ENCODE measurements at regions not wholly inside any gene's neighbourhood (a gene's known extent, or its start where the extent isn't known, plus 50 kb on each side); places are given as distances from the start of the nearest gene placed in this dataset.
A peak's percentile ranks its signal among the peaks of the same experiment; 100 is the strongest.

- DNase-seq (ENCODE audit: low spot score): no peak
These were observed 300.8 kb upstream of the STXBP5 start for GRCh38 chr6:146903451-146903850.

DNA sequence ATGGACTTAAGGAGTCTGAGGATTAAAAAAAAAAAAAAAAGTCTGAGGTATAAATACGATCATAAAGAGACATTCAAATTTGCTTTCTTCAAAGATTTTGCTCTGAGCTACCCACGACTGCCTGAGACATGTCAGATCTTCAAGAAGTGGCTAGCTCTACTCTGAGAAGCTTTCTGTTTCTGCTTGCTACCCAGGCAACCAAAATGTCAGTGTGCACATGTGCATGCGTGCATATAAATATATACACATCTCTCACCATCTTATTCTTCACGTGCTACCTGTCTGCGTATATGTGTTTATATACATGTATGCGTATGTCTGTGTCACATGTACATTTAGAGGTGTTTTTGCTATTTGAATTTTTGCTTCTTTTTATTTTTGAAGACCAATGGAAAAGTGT, 299.6 kb upstream of the STXBP5 start:
- no peak for DNase-seq (ENCODE audit: low spot score)

GRCh38 chr6:146905181-146905704, 299.0 kb upstream of the STXBP5 start:
- peak; percentile 71 for DNase-seq (ENCODE audit: low spot score)

GRCh38 chr6:146908786-146909185, 295.4 kb upstream of the STXBP5 start:
- no peak for DNase-seq (ENCODE audit: low spot score)

DNA sequence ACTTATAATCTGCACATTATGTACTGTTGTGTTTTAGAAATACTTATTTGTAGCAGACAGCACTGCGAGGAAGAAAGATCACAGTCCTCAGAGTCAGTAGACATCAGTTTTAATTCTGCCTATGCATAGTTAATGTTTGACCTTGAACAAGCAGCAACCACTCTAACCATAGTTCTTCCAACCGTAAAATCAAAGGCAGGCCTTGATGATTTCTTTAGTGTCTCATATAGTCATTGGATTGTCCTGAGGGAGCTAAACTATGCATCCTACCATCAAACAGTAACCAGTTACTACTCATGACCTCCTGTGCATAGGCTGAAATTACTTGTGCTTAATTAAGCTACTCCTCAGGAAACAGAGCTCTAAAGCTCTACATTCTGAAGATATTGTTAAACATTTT, 294.8 kb upstream of the STXBP5 start:
- no peak for DNase-seq (ENCODE audit: low spot score)

DNA sequence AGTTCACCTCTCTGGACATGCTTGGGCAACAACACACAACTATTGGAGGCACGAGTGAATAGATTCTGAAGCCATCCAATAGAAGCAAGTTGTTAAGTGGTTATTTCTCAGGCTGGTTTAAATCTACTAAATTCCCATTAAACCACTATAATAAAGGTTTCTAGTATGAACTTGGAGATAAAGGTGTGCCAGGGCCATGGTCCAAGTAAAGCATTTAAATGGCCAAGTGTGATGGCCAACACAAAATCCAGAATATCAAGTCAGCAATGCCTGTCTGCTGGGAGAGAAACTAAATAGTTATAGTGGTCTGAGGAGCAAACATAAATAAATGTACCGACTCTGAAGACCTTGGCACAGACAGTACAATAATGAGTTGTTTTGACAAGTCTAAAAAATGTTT, 294.3 kb upstream of the STXBP5 start:
- DNase-seq (ENCODE audit: low spot score): no peak

- no peak for DNase-seq (ENCODE audit: low spot score)
These were observed 293.6 kb upstream of the STXBP5 start for GRCh38 chr6:146910611-146911010.

- DNase-seq (ENCODE audit: low spot score): no peak
These were observed 292.5 kb upstream of the STXBP5 start for GRCh38 chr6:146911635-146912215.

DNA sequence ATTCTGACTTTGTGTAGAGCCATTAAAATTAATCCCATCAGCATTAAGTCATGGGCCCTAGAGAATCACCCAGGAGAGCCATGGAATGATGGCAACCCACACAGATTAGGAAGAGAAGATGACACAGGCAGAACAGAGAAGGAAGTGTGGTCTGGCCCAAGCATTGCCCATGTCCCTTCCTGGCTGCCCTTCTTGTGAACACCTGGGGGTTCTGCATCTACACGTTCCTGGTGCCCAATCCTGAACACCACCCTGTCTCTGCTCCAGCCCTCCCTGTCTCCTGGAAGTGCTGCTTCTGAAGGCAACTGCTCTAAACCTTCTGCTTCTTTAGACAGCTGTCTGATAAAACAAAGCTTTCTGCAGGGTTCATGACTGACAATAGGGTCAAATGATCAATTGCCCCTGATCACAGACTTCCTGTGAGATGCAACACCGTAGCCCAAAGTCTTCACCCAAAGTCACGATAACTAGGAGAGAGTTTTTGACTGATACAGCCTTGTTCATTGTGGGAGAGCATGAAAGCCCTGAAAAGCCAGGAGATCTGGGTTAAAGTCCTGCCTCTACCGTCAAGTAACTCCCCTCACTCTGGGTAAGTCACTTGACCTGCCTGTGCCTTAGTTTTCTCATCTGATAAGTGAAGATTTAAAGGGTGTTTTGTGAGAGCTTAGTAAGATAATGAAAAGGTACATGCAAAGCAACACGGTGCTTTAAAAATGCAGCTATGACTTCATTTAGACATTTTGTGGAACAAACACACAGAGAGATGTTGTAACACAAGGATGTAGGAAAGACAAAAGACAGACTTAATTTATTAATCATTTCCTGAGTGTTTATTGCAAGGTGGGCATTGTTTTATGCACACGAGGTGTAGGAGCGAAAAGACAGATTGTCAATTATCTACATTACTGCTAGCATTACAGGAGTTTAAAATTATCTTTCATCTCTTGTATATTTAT, 291.2 kb upstream of the STXBP5 start:
- DNase-seq (ENCODE audit: low spot score): no peak

GRCh38 chr6:146913842-146914488, 290.3 kb upstream of the STXBP5 start:
- DNase-seq (ENCODE audit: low spot score): peak; percentile 80

DNA sequence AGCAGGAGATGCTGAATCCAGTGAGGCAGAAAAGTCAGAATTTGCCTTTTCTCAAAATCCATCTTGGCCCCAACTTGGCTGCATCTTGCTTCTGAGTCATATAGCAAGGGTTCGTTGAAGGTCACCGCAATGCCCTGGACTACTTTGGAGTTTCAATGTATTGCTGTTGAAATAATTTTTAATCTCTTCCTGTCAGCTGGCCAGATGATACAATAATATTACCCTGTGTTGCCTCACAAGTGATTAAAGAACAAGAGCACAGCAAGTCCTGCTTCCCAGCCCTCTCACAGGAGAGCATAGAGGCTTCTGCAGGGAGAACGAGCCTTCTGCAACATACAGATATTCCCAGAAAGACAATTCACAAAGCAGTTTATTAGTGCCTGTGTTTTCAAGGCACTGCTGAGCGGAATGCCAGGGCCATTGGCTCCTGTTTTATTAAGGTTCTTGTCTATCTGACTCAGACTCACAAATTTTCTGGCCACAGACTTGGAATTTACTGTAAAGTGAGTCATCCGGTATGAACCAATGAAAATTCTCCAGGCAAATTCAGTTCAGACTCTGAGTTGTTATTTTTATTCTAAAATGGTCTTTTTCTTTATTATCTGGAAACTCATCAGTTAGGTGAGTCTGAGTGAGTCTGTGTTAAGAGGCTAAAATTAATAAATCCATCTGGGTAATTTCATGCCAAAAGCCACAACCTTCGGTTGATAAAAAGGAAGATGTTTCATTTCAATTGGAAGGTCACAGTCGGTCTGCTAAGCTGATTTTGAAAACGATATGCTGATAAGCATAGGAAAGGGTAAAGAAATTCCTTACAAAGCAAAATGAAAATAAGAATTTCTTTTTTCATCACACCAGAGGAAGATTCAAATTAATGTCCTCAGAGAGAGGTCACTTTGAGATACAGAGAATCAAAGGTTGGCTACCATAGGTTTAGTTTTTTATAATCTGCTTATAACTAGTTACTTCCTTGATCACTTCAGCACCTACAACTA, 289.4 kb upstream of the STXBP5 start:
- DNase-seq (ENCODE audit: low spot score): peak; percentile 80

DNA sequence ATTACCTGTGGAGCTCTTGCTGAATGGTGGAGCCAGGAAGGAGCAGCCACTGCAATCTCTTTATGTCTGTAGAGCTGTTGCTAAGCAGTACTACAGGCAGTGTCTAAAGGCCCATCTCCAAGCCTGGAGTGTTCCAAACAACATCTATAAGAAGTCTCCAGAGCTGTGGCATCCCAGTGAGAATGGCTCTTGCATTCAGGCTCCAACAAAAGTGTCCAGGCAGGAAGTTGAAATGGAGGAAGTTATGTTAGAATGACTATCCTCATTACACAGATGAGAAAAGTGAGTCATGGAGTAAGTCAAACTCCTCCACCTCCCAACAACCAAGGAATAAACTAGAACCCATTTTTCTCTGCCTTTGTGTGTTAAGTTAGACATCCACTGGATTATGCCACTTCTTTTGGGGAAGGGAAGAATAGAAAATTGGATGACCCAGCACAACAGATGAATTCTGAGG, 288.5 kb upstream of the STXBP5 start:
- DNase-seq (ENCODE audit: low spot score): peak; percentile 9

GRCh38 chr6:146916435-146917025, 287.7 kb upstream of the STXBP5 start:
- no peak for DNase-seq (ENCODE audit: low spot score)

GRCh38 chr6:146917182-146917581, 287.0 kb upstream of the STXBP5 start:
- no peak for DNase-seq (ENCODE audit: low spot score)

GRCh38 chr6:146917979-146918378, 286.2 kb upstream of the STXBP5 start:
- no peak for DNase-seq (ENCODE audit: low spot score)

GRCh38 chr6:146919017-146919416, 285.2 kb upstream of the STXBP5 start:
- no peak for DNase-seq (ENCODE audit: low spot score)

DNA sequence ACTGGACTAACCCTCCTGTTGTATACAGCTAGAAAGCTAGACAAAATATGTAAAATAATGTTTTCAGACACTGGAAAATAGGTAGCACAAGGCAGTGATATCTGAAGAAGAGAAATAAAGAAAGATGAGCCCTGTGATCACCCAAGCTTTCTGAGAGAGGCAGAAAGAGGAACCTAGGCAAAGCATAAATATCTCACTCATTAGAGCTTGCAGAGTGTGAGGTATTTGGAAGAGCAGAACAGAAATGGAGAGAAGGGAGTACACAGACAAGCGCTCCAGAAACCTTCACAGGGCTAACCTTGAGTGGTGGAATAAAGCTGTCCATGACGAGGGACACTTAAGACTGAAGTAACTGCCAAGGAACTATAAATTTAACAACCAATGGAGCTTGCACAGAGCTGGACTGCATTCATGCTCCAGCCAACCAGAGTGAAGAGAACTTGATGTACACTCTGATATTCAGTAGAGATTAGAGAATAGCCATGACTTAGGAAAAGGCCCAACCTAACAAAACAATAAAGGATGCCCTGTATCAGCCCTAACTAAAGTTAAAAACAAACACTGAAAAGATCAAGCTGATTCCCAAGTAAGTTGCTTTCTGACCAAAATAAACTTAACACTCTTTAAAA, 280.9 kb upstream of the STXBP5 start:
- no peak for DNase-seq (ENCODE audit: low spot score)

GRCh38 chr6:146925846-146926245, 278.4 kb upstream of the STXBP5 start:
- no peak for DNase-seq (ENCODE audit: low spot score)

GRCh38 chr6:146928503-146928902, 275.7 kb upstream of the STXBP5 start:
- no peak for DNase-seq (ENCODE audit: low spot score)

DNA sequence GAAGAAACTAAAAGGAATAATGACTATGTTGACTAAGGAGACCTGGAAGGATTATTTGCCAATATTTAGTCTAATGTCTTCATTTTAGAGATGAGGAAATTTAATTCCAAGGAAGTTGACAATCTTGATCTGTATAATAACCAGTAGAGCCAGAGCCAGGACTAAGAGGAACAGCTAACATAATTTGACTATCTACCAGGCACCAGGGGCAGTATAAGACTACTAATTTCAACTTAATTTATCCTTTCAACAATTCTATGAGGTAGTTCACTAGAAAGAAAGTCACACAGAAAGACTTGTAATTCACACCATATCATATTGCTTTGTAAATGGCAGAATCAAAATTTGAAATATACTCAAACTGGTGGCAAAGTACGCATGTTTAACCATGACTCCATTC, 273.0 kb upstream of the STXBP5 start:
- DNase-seq (ENCODE audit: low spot score): no peak

- no peak for DNase-seq (ENCODE audit: low spot score)
These were observed 266.9 kb upstream of the STXBP5 start for GRCh38 chr6:146937316-146937715.
